ENCODE measurements at regions not wholly inside any gene's neighbourhood (a gene's known extent, or its start where the extent isn't known, plus 50 kb on each side); places are given as distances from the start of the nearest gene placed in this dataset.

DNA sequence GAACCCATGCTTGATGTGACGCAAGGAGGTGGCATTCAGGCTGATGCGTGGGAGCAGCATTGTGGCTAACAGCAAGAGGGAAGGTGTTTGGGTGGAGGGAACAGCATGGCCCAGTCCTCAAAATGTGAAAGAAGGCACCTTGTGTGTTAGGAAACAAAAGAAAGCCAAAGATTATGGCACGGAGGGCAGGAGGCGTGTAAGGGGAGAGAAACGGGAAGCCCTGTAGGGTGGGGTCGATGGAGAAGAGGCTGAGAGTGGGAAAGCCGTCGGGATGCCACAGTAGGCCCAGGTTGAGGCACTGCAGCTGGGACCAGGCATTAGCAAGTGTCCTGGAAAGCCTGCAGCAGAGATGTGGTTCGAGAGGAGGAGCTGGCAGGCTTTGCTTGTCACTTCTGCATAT lies 241.1 kb downstream of the GADD45G start:
- Histone ChIP-seq H3K27ac (no peak overlapping the region), H3K27me3 (no peaks in the 10 kb centered on the region), H3K9me3 (no peaks in the 10 kb centered on the region), H3K4me1 (peaks cover 0 to 17% (median 2%) of the 10 kb centered on the region in 9 donors), H3K4me3 (no peak overlapping the region), H3K36me3 (no peaks in the 10 kb centered on the region)
- ATAC-seq = no peak
- TF ChIP-seq CTCF (IDR thresholded peaks at IDR 0.05) = no peak
- intact Hi-C loops (cut with DNase I) = no loop called here
- no peak for DNase-seq
- 76 to 84% methylated on average over 9 of the region's 9 CpGs for WGBS, 2 donors

GRCh38 chr9:89848060-89849040 lies 243.5 kb downstream of the GADD45G start:
- TF ChIP-seq CTCF (IDR thresholded peaks at IDR 0.05) = no peak
- no peak overlapping the region for H3K4me3 ChIP-seq

DNA sequence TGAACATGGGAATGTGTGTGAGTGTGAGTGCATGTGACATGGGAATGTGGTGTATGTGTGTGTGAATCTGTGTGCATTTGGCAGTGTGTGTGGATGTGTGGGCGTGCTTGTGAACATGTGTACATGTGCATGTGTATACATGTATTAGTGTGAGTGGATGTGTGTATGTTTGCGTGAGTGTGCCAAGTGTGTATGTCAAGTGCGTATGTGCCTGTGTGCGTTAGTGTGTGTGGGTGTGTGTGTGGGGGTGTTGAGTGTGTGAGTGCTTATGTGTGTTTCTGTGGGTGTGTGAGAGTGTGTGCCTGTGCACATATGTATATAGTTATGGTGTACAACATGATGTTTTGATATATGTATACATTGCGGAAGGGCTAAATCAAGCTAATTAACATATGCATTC lies 244.3 kb downstream of the GADD45G start:
- TF ChIP-seq CTCF (IDR thresholded peaks at IDR 0.05) = no peak
- WGBS, 2 donors = 89 to 90% methylated on average over 5 of the region's 5 CpGs
- Histone ChIP-seq H3K9me3 (no peaks in the 10 kb centered on the region), H3K27ac (no peak overlapping the region), H3K4me3 (no peak overlapping the region), H3K36me3 (no peaks in the 10 kb centered on the region), H3K4me1 (peaks cover 0 to 26% (median 2%) of the 10 kb centered on the region in 9 donors), H3K27me3 (no peaks in the 10 kb centered on the region)
- no peak for ATAC-seq
- intact Hi-C loops (cut with DNase I) = no loop called here
- DNase-seq = no peak

More at GRCh38 chr9:89848060-89849040, 243.5 kb downstream of the GADD45G start:
- no peak overlapping the region for H3K27ac ChIP-seq
- intact Hi-C loops (cut with DNase I) = no loop called here
- ATAC-seq (no peak), DNase-seq (no peak)
- no peaks in the 10 kb centered on the region for H3K36me3 ChIP-seq
- no peaks in the 10 kb centered on the region for H3K27me3 ChIP-seq
- WGBS, 2 donors = 89 to 90% methylated on average over 20 of the region's 20 CpGs
- peaks cover 0 to 26% (median 2%) of the 10 kb centered on the region in 9 donors for H3K4me1 ChIP-seq
- no peaks in the 10 kb centered on the region for H3K9me3 ChIP-seq

DNA sequence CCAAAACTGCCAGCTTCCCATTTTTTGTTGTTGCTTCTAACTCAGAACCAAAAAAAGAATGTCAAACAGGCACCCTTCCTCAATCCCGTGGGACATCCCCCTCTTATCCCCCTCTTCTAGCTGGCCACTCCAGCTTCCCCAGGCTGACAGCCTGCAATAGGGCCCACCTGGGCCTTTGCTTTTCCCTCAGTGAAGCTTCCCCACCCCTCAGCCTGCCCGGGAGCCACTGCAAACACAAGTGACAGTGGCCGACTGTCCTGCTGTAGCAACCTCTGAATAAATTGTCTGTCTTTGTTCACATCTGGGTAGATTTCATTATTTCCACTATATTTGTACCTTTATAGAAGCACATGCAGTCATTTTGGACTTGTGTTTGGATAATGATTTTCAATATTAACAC lies 245.3 kb downstream of the GADD45G start:
- DNase-seq (no peak), ATAC-seq (no peak)
- Histone ChIP-seq H3K9me3 (no peaks in the 10 kb centered on the region), H3K27me3 (no peaks in the 10 kb centered on the region), H3K27ac (no peak overlapping the region), H3K4me3 (no peak overlapping the region), H3K4me1 (peaks cover 0 to 25% (median 2%) of the 10 kb centered on the region in 9 donors), H3K36me3 (no peaks in the 10 kb centered on the region)
- no peak for TF ChIP-seq CTCF (IDR thresholded peaks at IDR 0.05)
- intact Hi-C loops (cut with DNase I) = no loop called here
- WGBS, 2 donors = 80% methylated on average over 3 of the region's 3 CpGs
